ENCODE measurements at regions not wholly inside any gene's neighbourhood (a gene's known extent, or its start where the extent isn't known, plus 50 kb on each side); places are given as distances from the start of the nearest gene placed in this dataset.
"Not testable (repeated sequence)": the region's sequence is repeated elsewhere in the genome, so short reads cannot be mapped to it uniquely, and the experiment has no call there.

DNA sequence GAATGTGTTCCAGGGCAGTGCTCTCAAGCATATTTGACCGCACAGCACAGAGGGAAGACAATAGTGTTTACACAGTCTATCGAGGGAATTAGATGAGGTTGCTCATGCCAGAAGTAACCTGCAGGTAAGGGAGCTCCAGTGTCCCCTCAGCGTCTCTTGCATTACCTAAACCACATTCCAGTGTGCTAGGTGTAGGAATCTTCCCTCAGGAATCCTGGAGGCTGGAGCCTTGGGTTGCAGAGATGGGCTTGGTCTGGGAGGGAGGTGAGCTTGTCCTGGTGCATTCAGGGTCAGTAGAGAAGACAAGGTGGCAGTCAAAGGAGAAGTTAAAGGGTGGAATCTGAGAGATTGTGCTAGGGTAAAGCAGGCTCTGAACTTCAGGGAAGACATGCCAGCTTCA lies 56.3 kb downstream of the SOX14 start:
- Mint-ChIP-seq H3K4me1 (ENCODE audit: low read depth) (no peaks in the 10 kb centered on the region), H3K36me3 (ENCODE audit: low read depth) (no peaks in the 10 kb centered on the region), H3K9me3 (no peaks in the 10 kb centered on the region), H3K27me3 (ENCODE audit: insufficient read depth) (no peaks in the 10 kb centered on the region), H3K27ac (no peak overlapping the region), H3K4me3 (no peak overlapping the region)
- intact Hi-C loops (cut with micrococcal nuclease), result no loop called here
- DNase-seq (ENCODE audit: low spot score), result no peak

DNA sequence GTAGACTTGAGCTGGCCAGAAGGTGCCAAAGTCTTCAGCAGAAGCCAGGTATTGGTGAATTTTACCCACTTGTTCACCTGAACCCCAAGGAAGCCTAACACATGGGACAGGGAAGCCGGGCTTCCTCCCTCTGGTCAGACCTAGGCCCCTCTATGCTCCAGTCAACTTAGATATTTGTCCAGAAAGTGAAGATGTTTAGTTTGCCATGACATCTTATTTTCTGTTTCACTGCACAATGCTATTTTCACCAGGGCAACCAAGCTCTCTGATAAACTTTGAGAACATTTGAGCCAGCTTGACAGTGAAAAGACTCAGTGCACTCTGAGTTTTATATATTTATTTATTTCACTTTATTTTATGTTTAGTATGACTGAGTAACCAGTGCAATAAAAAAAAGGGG lies 71.0 kb downstream of the SOX14 start:
- Mint-ChIP-seq H3K36me3 (ENCODE audit: low read depth) (no peaks in the 10 kb centered on the region), H3K4me1 (ENCODE audit: low read depth) (no peaks in the 10 kb centered on the region), H3K27me3 (ENCODE audit: insufficient read depth) (peaks cover 4% of the 10 kb centered on the region), H3K27ac (no peak overlapping the region), H3K4me3 (no peak overlapping the region), H3K9me3 (peaks cover 7% of the 10 kb centered on the region)
- DNase-seq (ENCODE audit: low spot score), result no peak
- intact Hi-C loops (cut with micrococcal nuclease), result no loop called here

- no peaks in the 10 kb centered on the region for H3K9me3 Mint-ChIP-seq
- H3K27me3 Mint-ChIP-seq (ENCODE audit: insufficient read depth), result peaks cover 3% of the 10 kb centered on the region
- intact Hi-C loops (cut with micrococcal nuclease), result no loop called here
- no peaks in the 10 kb centered on the region for H3K36me3 Mint-ChIP-seq (ENCODE audit: low read depth)
- DNase-seq (ENCODE audit: low spot score), result no peak
- no peak overlapping the region for H3K4me3 Mint-ChIP-seq
- no peaks in the 10 kb centered on the region for H3K4me1 Mint-ChIP-seq (ENCODE audit: low read depth)
- no peak overlapping the region for H3K27ac Mint-ChIP-seq
Measured at GRCh38 chr3:137845194-137845593, 81.1 kb downstream of the SOX14 start.

- Mint-ChIP-seq H3K27me3 (ENCODE audit: insufficient read depth) (peaks cover 3% of the 10 kb centered on the region), H3K9me3 (no peaks in the 10 kb centered on the region), H3K4me3 (no peak overlapping the region), H3K4me1 (ENCODE audit: low read depth) (no peaks in the 10 kb centered on the region), H3K27ac (no peak overlapping the region), H3K36me3 (ENCODE audit: low read depth) (no peaks in the 10 kb centered on the region)
- intact Hi-C loops (cut with micrococcal nuclease), result no loop called here
- no peak for DNase-seq (ENCODE audit: low spot score)
Measured at GRCh38 chr3:137845666-137846065, 81.6 kb downstream of the SOX14 start.

DNA sequence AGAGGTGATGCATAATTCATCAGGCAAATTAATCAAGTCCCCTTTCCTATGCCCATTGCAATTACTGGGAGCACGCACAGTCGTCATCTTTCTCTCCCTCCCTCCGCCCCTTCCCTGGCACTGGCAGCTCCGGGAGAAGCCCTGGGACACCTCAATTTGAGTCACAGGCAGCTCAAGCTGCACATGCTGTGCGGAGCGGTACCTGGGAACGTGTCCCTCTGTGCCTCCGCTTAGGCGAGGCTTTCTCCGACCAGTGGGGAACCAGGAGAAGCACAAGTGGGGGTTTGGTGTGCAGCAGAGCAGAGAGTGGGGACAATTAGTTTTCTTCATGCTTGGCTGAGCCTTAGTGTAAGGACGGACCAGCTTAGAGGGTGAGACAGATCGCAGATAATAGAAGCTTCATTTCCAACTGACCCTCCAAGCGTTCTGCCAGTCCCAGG lies 88.3 kb downstream of the SOX14 start:
- H3K27ac Mint-ChIP-seq, result no peak overlapping the region
- H3K36me3 Mint-ChIP-seq (ENCODE audit: low read depth), result no peaks in the 10 kb centered on the region
- H3K27me3 Mint-ChIP-seq (ENCODE audit: insufficient read depth), result no peaks in the 10 kb centered on the region
- intact Hi-C loops (cut with micrococcal nuclease), result no loop called here
- H3K9me3 Mint-ChIP-seq, result no peaks in the 10 kb centered on the region
- H3K4me3 Mint-ChIP-seq, result no peak overlapping the region
- no peaks in the 10 kb centered on the region for H3K4me1 Mint-ChIP-seq (ENCODE audit: low read depth)
- DNase-seq (ENCODE audit: low spot score), result no peak

DNA sequence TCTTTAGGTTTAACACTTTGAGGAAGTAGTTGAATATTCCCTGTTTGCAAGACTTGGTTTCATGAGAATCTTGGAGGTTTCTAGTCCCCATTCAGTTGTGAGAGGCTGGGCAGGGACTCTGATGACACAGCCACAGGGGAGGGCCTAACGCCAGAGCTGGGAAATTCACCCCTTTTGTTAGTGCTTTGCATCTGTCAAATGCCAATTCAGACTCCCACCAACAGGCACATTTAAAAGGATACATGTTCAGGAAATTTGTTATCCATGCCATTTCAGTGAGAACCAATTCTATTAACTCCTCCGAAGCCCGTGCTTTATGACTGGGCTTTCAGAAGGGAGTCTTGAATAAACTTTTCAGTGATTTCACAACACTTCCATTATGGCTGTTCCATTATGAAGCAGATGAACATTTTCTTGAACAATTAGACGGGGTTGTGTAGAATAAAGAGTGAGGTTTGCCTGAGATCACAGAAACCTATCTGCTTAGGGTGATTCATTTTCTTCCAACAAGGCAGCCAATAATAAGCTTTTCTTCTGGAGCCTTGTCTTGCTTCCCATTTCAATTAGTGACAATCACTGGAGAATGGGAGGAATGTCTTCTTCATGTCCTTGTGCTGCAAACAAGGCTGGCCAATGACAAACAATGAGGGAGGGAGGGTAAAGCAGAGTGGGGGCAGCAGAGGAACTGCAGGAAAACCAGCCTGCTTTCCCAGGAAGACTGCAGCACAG lies 90.6 kb downstream of the SOX14 start:
- no peak for DNase-seq (ENCODE audit: low spot score)
- H3K9me3 Mint-ChIP-seq, result no peaks in the 10 kb centered on the region
- H3K36me3 Mint-ChIP-seq (ENCODE audit: low read depth), result no peaks in the 10 kb centered on the region
- no peak overlapping the region for H3K4me3 Mint-ChIP-seq
- H3K4me1 Mint-ChIP-seq (ENCODE audit: low read depth), result no peaks in the 10 kb centered on the region
- H3K27me3 Mint-ChIP-seq (ENCODE audit: insufficient read depth), result no peaks in the 10 kb centered on the region
- H3K27ac Mint-ChIP-seq, result no peak overlapping the region
- intact Hi-C loops (cut with micrococcal nuclease), result no loop called here

- intact Hi-C loops (cut with micrococcal nuclease), result no loop called here
- DNase-seq (ENCODE audit: low spot score), result no peak
Measured at GRCh38 chr3:137866001-137866400, 101.9 kb downstream of the SOX14 start.

GRCh38 chr3:137866933-137867332 lies 102.8 kb downstream of the SOX14 start:
- Mint-ChIP-seq H3K4me3 (no peak overlapping the region), H3K27ac (no peak overlapping the region), H3K27me3 (ENCODE audit: insufficient read depth) (peaks cover 5% of the 10 kb centered on the region), H3K9me3 (peaks cover 21% of the 10 kb centered on the region), H3K36me3 (ENCODE audit: low read depth) (no peaks in the 10 kb centered on the region), H3K4me1 (ENCODE audit: low read depth) (no peaks in the 10 kb centered on the region)
- intact Hi-C loops (cut with micrococcal nuclease), result no loop called here
- DNase-seq (ENCODE audit: low spot score), result no peak

More at GRCh38 chr3:137866001-137866400, 101.9 kb downstream of the SOX14 start:
- Mint-ChIP-seq H3K4me1 (ENCODE audit: low read depth) (no peaks in the 10 kb centered on the region), H3K36me3 (ENCODE audit: low read depth) (no peaks in the 10 kb centered on the region), H3K27me3 (ENCODE audit: insufficient read depth) (peaks cover 5% of the 10 kb centered on the region), H3K9me3 (peaks cover 12% of the 10 kb centered on the region), H3K4me3 (no peak overlapping the region), H3K27ac (no peak overlapping the region)

GRCh38 chr3:137867611-137868010 lies 103.5 kb downstream of the SOX14 start:
- Mint-ChIP-seq H3K27ac (no peak overlapping the region), H3K9me3 (peaks cover 22% of the 10 kb centered on the region), H3K36me3 (ENCODE audit: low read depth) (no peaks in the 10 kb centered on the region), H3K27me3 (ENCODE audit: insufficient read depth) (peaks cover 5% of the 10 kb centered on the region), H3K4me1 (ENCODE audit: low read depth) (no peaks in the 10 kb centered on the region), H3K4me3 (no peak overlapping the region)
- intact Hi-C loops (cut with micrococcal nuclease), result no loop called here
- DNase-seq (ENCODE audit: low spot score), result no peak

GRCh38 chr3:137869022-137869421 lies 104.9 kb downstream of the SOX14 start:
- H3K4me1 Mint-ChIP-seq (ENCODE audit: low read depth), result no peaks in the 10 kb centered on the region
- peaks cover 5% of the 10 kb centered on the region for H3K27me3 Mint-ChIP-seq (ENCODE audit: insufficient read depth)
- H3K27ac Mint-ChIP-seq, result no peak overlapping the region
- DNase-seq (ENCODE audit: low spot score), result no peak
- intact Hi-C loops (cut with micrococcal nuclease), result no loop called here
- no peak overlapping the region for H3K4me3 Mint-ChIP-seq
- peaks cover 22% of the 10 kb centered on the region for H3K9me3 Mint-ChIP-seq
- H3K36me3 Mint-ChIP-seq (ENCODE audit: low read depth), result no peaks in the 10 kb centered on the region

GRCh38 chr3:137872589-137872988 lies 108.5 kb downstream of the SOX14 start:
- H3K27ac Mint-ChIP-seq; DNase-seq (ENCODE audit: low spot score); H3K36me3 Mint-ChIP-seq (ENCODE audit: low read depth); intact Hi-C loops (cut with micrococcal nuclease); H3K4me1 Mint-ChIP-seq (ENCODE audit: low read depth); H3K4me3 Mint-ChIP-seq; H3K27me3 Mint-ChIP-seq (ENCODE audit: insufficient read depth): not testable (repeated sequence)
- H3K9me3 Mint-ChIP-seq, result peaks cover 29% of the 10 kb centered on the region

GRCh38 chr3:137896842-137897241 lies 113.1 kb upstream of the CLDN18 start:
- intact Hi-C loops (cut with micrococcal nuclease); H3K9me3 Mint-ChIP-seq; H3K27me3 Mint-ChIP-seq (ENCODE audit: insufficient read depth); H3K4me1 Mint-ChIP-seq (ENCODE audit: low read depth); H3K36me3 Mint-ChIP-seq (ENCODE audit: low read depth); H3K4me3 Mint-ChIP-seq; H3K27ac Mint-ChIP-seq; DNase-seq (ENCODE audit: low spot score): not testable (repeated sequence)

DNA sequence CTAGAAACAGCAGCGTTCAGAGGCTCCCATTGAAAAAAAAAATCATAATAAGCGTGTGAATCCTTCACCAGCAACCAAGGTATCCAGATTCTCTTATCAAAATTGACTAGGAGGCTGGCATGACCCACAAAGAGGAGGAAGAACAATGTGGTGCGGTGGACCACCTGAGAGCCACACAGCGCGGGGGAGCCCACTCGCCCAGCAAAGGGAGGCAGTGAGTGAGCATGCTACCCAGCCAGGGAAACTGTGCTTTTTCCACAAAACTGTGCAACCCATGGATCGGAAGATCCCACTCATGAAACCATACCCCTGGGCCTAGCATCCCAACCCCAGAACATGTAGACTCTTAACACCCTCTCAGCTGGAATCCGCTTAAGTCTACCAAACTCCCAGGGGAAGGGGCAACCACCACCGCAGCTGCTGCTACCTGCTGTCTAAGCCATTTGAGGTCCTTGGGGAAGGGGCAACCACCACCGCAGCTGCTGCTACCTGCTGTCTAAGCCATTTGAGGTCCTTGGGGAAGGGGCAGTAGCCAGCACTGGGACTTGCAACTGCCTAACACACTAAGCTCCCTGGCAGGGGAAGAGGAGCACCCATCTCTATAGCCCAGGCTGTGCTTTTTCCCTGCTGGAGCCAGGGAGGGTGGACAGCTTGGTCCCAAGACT lies 102.8 kb upstream of the CLDN18 start:
- no peak overlapping the region for H3K27ac Mint-ChIP-seq
- intact Hi-C loops (cut with micrococcal nuclease), result no loop called here
- DNase-seq (ENCODE audit: low spot score), result no peak
- H3K36me3 Mint-ChIP-seq (ENCODE audit: low read depth), result no peaks in the 10 kb centered on the region
- no peaks in the 10 kb centered on the region for H3K27me3 Mint-ChIP-seq (ENCODE audit: insufficient read depth)
- no peak overlapping the region for H3K4me3 Mint-ChIP-seq
- H3K9me3 Mint-ChIP-seq, result peaks cover 4% of the 10 kb centered on the region
- no peaks in the 10 kb centered on the region for H3K4me1 Mint-ChIP-seq (ENCODE audit: low read depth)

All from activated T-helper 1 cell treated with anti-CD3 and anti-CD28 coated beads, Interleukin-12 subunit alpha, Interleukin-12 subunit beta, Interleukin-2, Interleukin-4 antibody, amounts not matched to agents 30 ng/mL and 10 ng/mL and 1 ng/mL, durations not matched to agents 14 hours and 24 hours and 36 hours (primary cell).